Stimulated activated CD8-positive, alpha-beta memory T cell treated with anti-CD3 and anti-CD28 coated beads, Interleukin-2, amount 100 ng/mL, for 1 hour (primary cell): ENCODE measurements at regions not wholly inside any gene's neighbourhood (a gene's known extent, or its start where the extent isn't known, plus 50 kb on each side); places are given as distances from the start of the nearest gene placed in this dataset.

Source experiments
- DNase-seq, 2 donors: peaks; one replicate each; pipeline ENCODE4 v3.0.0-alpha.2; 2020; ENCODE audit warnings: low read depth in 2 of 2

DNA sequence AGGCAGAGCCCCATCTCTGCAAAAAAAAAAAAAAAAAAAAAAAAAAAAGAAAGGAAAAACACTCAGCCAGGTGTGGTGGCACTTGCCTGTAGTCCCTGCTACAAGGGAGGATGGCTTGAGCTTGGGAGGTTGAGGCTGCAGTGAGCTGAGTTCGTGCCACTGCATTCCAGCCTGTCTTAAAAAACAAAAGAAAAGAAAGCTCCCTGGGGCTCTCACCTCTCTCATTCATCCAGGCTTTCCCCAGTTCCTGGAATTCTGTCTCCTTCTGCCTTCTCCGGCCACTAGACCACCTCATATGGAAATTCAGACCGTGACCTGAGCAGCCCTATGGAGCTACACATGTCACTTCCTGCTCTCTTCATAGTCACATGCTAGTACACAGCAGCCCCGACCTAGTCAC is 101.1 kb upstream of the TAB2 start:
- DNase-seq: no peak

DNA sequence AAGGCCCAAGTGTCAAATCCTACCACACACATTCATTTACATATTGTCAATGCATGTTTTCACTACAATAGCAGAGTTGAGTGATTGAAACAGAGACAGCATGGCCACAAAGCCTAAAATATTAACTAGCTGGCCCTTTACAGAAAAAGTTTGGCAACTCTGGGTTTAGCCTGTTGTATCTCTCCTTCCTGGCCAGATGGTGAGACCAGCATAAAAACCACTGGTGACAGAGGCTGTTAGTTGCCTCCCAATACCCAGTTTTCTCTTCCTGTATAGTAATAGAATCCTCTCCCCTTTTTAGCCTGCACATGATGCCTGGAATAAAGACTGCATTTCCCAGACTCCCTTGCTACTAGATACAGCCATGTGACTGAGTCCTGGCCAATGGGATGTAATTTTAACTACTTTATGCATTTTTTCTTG is 100.0 kb upstream of the TAB2 start:
- DNase-seq: no peak

DNA sequence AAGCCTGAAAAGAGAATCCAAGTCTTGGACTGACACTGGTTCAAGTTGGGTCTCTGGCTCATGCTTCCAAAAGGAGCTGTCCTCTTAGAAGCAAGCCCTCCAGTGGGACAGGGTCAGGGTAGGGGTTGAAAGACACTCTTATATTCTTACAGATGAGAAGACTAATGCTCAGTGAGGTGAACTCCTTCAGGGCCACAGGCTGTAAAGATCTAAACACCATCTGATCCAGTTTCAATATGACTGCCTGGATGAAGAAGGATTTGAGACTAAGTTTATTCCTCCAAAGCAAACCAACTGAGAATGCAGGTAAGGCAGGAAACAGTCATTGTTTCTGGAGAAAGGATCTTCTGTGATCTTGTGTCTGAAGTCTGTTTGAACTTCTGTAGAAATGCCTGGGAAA is 99.0 kb upstream of the TAB2 start:
- no peak for DNase-seq

DNA sequence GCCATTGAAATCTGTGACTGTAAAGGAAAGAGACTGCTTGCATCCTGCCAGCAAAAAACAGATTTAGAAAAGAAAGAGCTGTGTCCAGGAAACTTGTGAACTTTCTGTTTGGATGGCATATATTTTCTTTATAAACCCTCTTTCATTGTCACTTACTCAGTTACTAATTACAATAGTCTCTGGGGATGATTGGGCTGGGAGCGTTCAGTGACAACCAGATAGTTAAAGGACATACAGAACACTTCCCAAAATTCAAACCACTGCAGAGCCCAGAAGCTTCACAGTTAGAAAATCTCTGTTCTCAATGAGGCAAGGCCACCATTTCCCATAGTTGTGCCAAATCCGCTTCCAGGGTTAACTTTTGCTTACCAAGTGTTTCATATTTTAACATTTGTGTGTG is 98.6 kb upstream of the TAB2 start:
- no peak for DNase-seq

DNA sequence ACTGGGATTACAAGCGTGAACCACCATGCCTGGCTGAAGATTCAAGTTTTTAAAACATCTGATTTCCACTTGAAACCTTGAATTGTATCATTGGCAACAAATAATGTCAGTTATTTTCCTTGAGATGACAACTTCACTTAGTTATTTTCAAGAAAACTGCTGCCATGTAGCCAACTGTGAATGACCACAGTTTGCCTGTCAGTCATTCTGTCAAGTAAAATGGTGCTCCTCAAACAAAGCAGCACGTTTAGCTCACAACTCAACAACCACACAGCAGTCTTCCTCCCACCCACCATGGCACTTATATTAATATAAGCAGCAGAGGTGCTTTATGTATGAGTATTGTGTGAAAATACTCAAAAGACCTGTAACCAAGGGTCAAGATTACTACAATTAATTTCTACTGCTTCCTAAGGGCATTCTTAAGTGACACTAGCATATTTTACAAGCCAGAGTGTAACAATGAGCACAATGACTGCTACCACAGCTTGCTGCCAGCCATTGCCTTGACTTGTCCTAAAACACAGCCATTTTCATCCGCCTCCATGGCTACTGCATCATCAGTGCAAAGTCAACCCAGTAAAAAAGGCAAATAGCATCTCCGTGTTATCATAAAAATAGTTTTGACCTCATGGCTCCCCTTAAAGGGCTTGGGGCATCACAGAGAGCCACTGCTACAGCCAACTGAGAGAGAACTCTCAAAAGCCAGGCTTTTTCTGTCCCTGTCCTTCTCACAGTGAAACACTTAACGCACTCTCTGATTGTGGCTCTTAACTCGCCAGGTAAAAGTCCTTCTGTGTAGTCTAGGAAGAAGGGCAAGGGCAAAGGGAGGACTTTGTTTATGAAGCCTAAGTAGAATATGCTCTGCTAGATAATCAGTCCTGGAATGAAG is 96.4 kb upstream of the TAB2 start:
- DNase-seq: no peak

DNA sequence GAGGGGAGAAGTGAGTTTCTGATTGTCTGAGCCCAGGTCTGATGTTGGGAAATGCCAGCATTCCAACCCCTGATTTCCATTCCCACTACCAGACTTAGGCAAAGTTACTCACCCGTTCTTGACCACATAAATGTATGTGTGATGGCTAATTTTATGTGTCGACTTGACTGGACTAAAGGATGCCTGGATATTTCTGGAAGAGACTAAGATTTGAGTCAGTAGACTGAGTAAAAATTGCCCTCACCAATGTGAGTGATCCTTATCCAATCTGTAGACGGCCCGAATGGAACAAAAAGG is 95.8 kb upstream of the TAB2 start:
- DNase-seq: no peak

DNA sequence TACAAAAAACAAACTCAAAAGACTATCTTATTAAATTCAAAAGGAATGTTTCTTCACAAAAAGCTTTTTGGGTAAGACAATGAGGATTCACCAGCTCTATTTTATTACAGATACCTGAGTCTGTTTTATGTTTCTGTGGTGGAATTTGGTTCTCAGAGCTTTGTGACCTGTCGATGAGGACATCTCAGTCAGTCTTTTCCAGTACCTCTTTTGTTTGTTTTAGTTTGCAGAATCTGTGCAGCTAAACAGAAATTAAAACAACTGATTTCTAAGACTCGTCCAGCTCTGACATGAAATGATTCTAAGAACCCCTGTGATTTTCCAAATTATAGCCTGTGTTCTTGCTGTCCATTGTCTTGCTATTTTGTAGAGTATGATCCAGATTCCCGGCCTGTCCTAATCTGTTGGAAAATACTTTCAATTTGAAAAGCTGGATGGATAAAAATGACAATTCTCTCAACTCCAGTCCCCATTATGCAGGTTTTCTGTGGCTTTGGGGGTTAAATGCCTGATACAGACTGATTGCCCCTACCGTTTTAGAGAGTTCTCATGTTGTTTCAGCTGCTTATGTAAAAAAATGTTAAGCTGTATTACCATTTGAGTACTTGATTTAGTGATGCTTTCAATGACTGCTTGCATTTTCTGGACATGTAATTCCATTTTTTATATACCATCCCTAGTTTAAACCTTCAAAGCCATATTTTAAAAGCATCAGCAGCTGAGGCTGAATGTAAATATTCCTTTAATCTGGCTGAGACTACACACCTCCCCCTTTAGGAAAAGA is 94.2 kb upstream of the TAB2 start:
- no peak for DNase-seq

DNA sequence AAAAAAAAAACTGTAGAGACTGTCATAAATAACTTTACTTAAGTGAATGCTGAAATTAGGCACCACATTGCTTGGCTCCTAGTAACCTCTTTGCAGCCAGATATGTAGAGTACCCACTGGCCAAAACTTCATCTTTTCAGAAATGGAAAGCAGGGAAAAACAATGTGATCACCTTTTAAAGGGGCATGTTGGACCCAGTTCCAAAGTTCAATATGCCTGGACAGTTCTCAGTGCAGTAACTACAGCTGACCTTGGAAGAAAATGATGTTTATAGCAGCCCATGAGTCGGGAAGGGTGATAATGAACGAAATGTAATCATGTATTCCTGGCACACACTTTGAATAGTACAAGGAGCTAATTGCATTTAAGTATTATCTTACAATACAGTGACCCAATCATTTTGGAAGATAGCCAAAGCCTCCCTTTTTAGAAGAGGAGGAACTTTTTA is 93.6 kb upstream of the TAB2 start:
- no peak for DNase-seq

DNA sequence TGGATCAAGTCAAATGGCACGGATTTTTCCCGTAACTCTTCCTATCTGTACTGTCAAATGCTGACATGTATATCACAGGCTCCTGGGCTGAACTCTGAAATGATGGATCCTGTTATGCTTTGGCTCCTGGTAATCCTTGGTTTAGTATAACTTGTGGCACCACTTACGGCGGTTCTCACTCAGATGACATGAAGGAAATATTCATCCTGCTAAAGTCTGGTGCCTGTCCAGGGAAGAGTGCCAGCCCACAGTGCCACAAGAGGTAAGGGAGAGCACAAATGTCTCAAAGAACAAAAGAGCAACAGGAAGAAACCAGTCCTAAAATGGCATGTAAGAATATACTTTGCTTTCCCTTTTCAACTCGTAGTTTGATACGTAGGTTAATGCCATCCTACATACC is 93.1 kb upstream of the TAB2 start:
- DNase-seq: no peak

DNA sequence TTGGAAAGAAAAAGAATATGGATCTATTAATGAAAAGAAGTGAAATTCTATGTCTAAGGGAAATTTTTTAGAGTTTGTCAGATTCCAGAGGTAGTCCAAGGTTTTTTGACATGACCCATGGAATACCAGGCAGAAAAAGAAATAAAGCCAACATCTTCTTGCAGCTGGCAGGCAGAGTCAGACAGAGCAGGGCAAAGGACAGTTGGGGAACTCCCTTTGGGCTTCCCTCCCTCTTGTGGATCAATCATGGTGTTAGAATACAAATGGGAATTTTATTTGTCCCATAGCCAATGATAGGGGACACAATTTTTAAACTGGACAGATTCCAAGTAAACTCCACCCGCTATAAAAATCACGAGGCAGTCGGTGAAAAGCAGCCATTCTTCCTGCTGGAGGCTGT is 92.1 kb upstream of the TAB2 start:
- no peak for DNase-seq

DNA sequence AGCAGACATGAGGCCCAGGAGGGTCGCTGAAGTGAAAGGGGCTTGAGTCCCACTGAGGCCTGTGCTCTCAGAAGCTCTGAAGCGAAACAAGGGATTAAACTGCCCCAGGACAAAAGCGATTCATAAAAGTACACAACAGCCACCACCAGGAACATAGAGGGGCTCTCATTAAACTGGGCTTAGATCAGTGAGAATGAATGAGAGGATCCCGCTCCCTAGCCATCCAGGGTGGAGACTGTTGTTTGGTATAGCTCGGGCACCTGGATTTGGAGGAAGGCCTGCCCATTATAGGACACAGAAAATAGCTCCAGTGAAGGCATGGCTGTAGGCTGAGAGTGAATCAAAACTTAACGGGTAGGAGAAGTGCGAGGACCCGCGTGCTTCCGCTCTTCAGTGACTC is 91.6 kb upstream of the TAB2 start:
- no peak for DNase-seq

DNA sequence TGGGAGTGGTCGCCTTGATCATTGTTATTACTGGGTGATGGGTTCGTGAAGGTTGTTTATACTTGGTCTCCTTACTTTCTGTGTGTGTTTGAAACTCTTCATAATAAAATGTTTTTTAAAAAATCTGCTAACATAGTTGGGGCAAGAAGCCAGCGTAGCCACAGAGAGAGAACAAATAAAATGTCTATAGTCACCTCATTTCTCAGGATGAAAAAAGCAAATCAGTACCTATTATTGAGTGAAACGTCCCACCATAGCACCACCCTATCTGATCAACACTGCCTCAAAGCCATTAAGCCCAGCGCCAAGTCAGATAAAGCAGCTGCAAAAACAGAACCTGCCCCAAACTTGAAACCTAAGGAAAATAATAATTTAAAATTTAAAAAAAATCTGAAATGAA is 89.7 kb upstream of the TAB2 start:
- no peak for DNase-seq

DNA sequence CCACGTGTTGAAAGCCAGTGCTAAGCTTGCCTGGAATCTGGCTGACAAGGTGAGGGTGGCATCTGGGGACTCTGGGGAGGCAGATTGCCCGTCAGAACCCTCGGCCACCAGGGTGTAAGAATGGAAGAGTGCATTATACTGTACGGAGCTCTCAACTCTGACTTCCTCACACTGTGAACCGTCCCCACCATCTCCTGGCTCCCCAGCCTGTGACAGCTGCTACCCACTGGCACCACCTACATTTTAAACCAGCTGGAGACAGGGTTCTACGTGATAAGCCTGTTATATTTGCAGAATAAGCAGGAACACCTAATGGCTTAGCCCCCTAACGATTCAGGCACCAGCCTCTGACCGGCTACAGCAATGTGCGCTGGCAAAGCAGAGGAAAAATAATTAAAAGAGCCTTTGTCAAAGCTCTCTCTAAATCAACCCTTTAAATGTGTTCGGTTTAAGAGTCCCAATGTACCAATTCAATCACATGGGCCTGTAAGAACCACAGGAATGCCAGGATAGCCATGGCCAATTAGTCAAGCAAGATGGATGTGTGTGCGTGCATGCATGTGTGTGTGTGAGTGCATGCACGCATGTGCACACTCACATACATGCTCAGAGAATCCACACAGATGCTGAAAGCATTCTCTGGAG is 89.1 kb upstream of the TAB2 start:
- no peak for DNase-seq

DNA sequence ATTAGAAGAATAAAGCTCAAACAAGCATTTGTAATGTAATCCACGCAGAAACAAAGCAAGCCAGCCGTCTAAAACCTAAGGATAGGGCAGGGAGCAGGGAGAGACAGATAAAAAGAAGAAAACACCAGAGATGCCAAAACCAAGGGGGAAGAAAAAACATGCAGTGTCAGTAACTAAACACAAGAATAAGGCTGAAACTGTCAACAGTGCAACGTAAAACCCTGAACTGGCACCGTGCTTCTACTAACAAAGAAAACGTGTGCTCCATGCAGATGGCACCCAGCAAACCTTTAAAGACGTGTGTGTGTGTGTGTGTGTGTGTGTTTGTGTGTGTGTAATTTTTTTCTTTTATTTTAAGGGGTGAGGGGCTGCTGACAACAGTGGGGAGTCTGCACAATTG is 88.4 kb upstream of the TAB2 start:
- DNase-seq: no peak

DNA sequence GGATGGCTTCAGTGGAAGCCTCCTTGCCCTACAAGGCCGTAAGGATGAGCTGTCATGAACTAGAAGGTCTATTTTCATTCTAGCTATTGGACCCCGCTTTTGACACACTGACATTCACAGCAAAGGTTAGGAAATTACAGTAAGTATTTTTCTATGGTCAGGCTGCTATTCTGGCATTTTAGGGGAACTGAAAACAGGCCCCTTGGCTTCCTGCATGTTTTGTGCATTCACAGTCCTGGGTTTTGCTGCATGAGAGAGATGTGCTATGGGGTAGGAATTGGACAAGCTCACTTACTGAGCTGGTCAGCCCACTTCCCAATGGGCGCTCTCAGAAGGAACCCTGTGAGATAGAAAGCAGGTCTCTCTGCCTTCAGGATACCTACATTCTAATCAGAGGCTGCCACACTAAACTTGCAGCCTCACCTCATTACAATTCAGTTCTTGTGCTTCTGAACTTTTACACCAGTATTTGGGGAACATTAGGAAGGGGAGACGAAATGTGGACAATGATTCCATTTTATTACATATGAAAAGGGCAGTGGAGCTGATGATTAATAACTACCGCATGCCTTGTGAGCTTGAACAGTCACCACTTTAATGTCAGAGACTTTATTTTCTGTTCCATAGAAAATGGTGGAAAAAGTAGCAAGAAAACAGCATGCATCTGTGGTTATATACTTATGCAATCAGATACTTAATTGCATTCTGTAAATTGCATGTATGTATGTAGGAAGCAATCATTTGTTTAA is 86.6 kb upstream of the TAB2 start:
- DNase-seq: no peak

DNA sequence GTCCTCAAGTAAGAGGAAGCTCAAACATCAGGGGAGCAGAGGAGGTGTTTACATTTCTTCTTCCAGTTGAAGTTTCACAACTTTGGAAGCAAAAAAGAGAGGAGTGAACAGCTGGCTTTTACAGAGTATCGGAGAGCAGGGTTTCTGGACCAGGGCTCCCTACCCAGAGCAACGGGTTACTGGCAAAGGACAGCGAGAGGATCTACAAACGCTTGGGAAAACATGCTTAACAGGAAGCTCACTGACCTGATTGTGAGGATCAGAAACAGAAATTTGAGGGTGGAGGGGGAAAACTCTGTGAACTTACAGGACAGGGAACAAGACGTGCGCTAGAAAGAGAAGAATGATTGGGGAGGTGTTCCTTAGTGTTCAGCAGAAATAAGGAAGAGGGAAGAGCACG is 85.7 kb upstream of the TAB2 start:
- DNase-seq: no peak

DNA sequence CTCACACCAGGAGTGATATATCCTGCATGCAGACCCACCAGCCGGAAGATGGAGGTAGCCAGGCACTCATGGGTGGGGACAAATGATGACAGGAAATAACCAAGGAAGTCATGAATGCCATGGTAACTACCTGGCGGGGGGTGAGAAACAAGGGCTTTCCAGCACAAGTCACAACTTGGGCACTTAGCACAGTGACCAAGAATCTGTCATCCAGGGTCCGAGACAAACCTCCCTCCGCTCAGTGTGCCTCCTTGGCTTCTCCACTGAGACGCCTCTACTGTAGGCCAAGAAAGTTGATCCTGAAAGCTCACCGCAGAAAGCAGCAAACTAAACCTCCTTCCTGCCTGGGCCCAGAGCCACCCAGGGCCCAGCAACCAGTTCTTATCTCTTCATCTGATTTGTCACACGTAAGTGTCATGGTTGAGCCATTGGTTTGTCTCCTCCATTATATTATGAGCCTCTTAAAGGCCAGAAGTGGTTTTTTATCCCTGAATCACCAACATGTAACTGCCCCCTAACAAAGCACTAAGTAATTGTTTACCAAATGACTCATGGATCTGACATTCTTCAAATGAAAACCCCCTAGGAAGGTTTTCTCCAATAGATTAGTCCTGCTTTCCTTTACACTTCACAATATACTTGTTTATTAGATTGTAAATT is 84.3 kb upstream of the TAB2 start:
- DNase-seq: no peak

DNA sequence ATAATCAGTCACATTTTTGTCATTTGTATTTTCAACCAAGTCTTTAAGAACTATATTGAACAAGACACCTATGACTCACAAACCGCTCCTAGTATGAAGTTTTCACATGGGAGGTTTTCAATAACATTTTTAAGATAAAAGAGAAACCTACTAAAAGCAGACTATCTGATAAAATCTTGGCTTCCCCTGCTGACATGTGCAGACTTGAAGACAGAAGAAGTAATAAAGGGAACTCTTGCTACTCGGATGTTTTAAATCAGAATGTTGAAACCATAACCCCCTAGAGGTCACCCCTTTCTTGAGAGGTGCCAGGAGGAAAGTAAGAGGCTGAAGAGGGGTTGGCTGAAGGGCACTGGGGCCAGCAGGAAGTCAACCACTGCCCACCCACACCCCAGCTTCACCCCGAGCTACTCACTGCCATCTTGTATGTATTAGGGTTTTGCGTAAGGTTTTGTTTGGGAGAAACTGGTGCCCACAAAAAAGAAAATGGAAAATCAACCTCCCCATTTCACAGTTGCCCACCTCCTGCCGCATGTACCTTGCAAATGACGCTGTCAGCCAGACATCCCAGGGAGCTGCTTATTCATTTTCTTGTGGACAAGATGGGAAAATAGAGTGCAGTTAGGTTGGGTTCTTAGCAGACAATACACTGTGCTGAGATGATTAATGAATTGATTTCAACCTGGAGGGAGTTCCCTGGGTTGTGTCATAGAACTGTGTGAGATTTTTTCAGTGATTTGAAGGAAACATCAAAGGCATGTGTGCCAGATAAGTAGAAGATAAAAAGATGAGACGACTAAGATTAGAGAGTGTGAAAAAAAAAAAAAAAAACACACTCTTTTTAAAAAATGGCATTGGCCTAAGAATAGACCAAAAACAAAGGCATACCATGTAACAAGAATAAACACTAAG is 83.2 kb upstream of the TAB2 start:
- no peak for DNase-seq

DNA sequence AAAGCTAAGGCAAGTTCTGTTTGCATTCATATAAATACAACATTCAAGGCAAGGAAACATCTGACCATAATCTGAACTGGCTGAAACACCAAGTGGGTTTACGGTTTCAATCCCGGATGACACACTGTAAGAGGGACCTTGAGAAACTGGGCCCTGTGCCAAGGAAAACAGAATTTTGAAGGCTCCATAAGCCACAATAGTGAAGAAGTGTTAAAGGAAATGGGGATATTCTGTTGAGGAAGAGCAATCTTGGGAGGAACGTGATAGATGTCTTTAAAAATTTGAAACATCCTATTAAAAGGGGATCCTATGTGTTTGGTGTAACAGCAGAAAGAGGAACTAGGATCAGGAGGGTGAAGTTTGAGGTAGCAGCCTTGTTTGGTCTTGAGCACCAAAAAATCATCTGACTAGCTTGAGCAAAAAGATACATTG is 82.4 kb upstream of the TAB2 start:
- DNase-seq: no peak

DNA sequence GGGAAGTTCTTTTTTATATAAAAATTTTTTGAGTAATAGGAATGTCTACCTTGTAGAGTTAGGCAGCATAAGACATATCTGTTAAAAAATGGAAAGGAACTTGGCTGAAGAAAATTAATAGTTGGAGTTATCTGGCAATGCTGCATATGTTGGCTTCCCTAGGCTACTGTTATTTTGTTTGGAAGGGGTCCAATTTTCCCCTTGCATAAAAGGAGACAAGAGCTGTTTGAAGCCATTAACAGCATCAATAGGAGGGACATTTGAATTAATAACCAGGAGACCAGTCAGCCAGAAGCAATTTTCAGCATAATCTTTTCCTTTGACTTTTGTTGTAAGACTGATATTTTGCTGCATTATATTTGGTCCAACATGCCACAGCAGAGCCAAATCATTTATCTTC is 80.9 kb upstream of the TAB2 start:
- DNase-seq: no peak

DNA sequence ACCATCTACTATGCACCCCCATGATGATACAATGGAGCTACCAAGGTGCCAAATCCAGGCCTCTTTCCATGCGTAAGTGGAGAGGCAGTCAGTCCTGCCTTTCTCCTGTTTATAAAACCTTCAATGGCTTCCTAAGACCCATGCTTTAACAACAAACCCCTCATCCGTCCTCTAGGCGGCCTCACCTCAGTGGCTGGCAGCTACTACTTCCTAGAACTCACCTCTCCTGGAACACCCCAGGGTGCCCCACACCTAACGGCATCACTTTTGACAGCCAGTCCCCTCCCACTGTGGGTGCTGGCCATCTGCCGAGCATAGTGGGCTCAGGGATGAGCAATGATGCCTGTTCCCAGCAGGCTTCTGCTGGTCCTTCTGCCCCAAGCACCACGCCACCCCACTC is 80.0 kb upstream of the TAB2 start:
- DNase-seq: no peak
